SKM-1 treated with dmso at 0.1 percent for 144 hours (cell line): ENCODE measurements at regions not wholly inside any gene's neighbourhood (a gene's known extent, or its start where the extent isn't known, plus 50 kb on each side); places are given as distances from the start of the nearest gene placed in this dataset.

Experiments
- DNase-seq: peaks from one replicate; lab custom pipeline; 2025; ENCODE audit not compliant: unreplicated experiment; lab: John Stamatoyannopoulos, UW

DNA sequence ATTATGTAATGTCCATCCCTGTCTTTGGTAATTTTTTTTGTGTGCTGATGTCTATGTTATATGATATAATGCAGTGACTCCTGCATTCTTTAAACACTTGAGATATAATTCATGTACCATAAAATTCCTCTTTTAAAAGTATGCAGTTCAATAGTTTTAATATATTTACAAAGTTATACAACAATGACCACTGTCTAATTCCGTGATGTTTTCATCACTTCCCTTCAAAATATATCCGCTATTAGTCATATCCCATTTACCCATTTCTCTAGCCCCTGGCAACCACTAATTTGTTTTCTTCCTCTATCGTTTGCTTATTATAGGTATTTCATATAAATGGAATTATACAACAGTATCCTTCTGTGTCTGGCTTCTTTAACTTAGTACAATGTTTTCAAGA is 64.9 kb upstream of the SUCLG2 start:
- DNase-seq: no peak

GRCh38 chr3:67715971-67716370 is 61.6 kb upstream of the SUCLG2 start:
- DNase-seq: no peak

DNA sequence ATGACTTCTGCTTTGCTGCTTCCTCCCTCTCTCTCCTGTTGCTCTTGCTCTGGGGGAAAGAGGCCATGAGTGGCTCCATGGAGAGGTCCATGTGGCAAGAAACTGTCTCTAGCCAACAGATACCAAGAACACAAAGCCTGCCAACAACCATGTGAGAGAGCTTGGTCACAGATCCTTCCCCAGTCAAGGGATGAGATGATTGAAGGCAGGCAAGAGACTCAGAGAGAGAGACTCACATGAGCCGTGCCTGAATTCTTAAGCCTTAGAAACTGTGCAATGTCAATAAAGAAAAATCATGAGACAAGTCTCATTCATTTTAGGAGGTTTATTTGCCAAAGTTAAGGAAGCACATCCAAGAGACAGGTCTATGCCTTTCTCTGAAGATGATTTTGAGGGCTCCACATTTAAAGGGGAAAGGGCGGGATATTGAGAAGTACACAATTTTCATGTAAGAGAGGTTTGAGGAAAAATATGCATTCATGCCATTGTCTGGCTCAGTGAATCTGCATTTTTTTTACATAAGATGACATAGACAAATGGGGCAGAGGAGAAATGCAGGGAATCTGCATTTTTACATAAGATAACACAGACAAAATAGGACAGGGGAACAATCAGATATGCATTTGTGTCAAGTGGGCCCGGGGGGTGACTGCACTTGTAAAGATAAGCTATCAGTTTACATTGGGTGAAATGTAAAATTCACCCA is 59.5 kb upstream of the SUCLG2 start:
- DNase-seq: peak; percentile 24

DNA sequence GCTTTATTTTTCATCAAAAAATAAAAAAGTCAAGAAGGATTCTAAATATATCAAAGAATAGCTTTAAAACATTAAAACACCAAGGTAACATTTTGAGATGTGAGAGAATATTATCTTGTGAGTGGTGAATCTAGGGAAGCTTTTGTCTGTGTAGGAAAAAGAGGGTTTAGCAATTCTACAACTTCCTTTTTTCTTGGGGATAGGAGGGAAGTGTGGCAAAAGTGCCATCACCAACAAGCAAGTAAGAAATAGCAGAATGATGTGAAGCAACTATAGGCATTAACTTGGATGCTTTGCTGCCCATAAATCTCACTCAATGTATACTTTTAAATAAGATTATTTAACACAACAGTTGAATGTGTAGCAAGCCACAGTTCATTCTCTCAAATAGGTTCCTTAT is 57.8 kb upstream of the SUCLG2 start:
- DNase-seq: peak; percentile 85

- DNase-seq: no peak
Observed at GRCh38 chr3:67710396-67710795, 56.0 kb upstream of the SUCLG2 start.

DNA sequence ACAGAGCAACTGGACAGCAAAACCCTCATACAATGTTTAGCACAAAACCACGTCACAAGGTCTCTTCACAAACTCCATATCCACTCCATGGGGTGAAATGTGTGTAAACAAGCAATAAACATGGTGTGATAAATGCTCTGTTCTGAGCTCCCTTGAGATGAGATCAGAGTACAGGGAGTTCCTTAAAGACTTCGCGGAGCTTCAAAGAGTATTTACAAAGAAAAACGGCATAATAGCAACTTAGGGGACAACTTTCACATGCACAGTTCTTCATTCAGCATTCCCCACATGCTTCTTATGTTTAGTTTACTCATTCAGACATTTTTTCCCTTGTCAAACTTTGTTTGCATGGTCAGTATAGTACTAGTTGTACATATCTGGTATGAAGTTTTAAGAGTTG is 52.5 kb upstream of the SUCLG2 start:
- no peak for DNase-seq

- DNase-seq: no peak
Observed at GRCh38 chr3:67704322-67704721, 49.9 kb upstream of the SUCLG2 start.
